ENCODE measurements at regions not wholly inside any gene's neighbourhood (a gene's known extent, or its start where the extent isn't known, plus 50 kb on each side); places are given as distances from the start of the nearest gene placed in this dataset.

GRCh38 chr3:147184794-147185193 lies 221.5 kb downstream of the ZIC4 start:
- TF ChIP-seq CTCF (IDR thresholded peaks at IDR 0.05; ENCODE audit: insufficient read depth, low read length, missing control alignments), result no peak
- no peak overlapping the region for H3K4me3 ChIP-seq (ENCODE audit: low read depth, low read length)
- no peak for DNase-seq (ENCODE audit: low read depth, low spot score)
- ChIA-PET CTCF (interaction anchor here (1.0 kb wide), 1 partner anchor 180 kb away, joined by 3 read pairs; no protein-coding TSS in a partner anchor), POLR2A (no interaction called here)

- CTCF ChIA-PET, result interaction anchor here (1.0 to 2.0 kb wide), 2 partner anchors 18 to 28 kb away, joined by 4 to 11 read pairs; no protein-coding TSS in a partner anchor
- no peak overlapping the region for H3K4me3 ChIP-seq (ENCODE audit: low read depth, low read length)
- no peak for DNase-seq (ENCODE audit: low read depth, low spot score)
- no peak for TF ChIP-seq CTCF (IDR thresholded peaks at IDR 0.05; ENCODE audit: insufficient read depth, low read length, missing control alignments)
- POLR2A ChIA-PET, result no interaction called here
Observed at GRCh38 chr3:147173257-147173656, 233.1 kb downstream of the ZIC4 start.

- no peak overlapping the region for H3K4me3 ChIP-seq (ENCODE audit: low read depth, low read length)
- no peak for DNase-seq (ENCODE audit: low read depth, low spot score)
- no peak for TF ChIP-seq CTCF (IDR thresholded peaks at IDR 0.05; ENCODE audit: insufficient read depth, low read length, missing control alignments)
- CTCF ChIA-PET, result interaction anchor here (0.8 to 1.7 kb wide), 3 partner anchors 29 to 415 kb away, joined by 3 to 5 read pairs (median 3); no protein-coding TSS in a partner anchor
- POLR2A ChIA-PET, result no interaction called here
Observed at GRCh38 chr3:147162743-147163142, 243.6 kb downstream of the ZIC4 start.

- CTCF ChIA-PET, result interaction anchor here (0.8 to 1.7 kb wide), 3 partner anchors 30 to 414 kb away, joined by 3 to 5 read pairs (median 3); no protein-coding TSS in a partner anchor
- H3K4me3 ChIP-seq (ENCODE audit: low read depth, low read length), result no peak overlapping the region
- POLR2A ChIA-PET, result no interaction called here
- no peak for DNase-seq (ENCODE audit: low read depth, low spot score)
- no peak for TF ChIP-seq CTCF (IDR thresholded peaks at IDR 0.05; ENCODE audit: insufficient read depth, low read length, missing control alignments)
Observed at GRCh38 chr3:147161833-147162232, 244.5 kb downstream of the ZIC4 start.

- no peak for TF ChIP-seq CTCF (IDR thresholded peaks at IDR 0.05; ENCODE audit: insufficient read depth, low read length, missing control alignments)
- ChIA-PET POLR2A (no interaction called here), CTCF (no interaction called here)
- H3K4me3 ChIP-seq (ENCODE audit: low read depth, low read length), result no peak overlapping the region
- no peak for DNase-seq (ENCODE audit: low read depth, low spot score)
Observed at GRCh38 chr3:147160984-147161383, 245.4 kb downstream of the ZIC4 start.

GRCh38 chr3:147159141-147159540 lies 247.2 kb downstream of the ZIC4 start:
- CTCF ChIA-PET, result no interaction called here
- no peak for DNase-seq (ENCODE audit: low read depth, low spot score)
- TF ChIP-seq CTCF (IDR thresholded peaks at IDR 0.05; ENCODE audit: insufficient read depth, low read length, missing control alignments), result no peak
- no peak overlapping the region for H3K4me3 ChIP-seq (ENCODE audit: low read depth, low read length)
- POLR2A ChIA-PET, result no interaction called here

Data from AG04449 (cell line).